Tibial nerve (tissue), 4 donors: ENCODE measurements at regions not wholly inside any gene's neighbourhood (a gene's known extent, or its start where the extent isn't known, plus 50 kb on each side); places are given as distances from the start of the nearest gene placed in this dataset. TPM values are rescaled to one million over a fixed set of nuclear protein-coding genes. Genes with fewer than 3 reads are reported as not detected.

Source experiments
- DNase-seq, 2 donors: peaks; one replicate each; pipeline ENCODE4 v3.0.0-alpha.2; 2019; ENCODE audit warnings: low spot score in 2 of 2
- H3K27ac ChIP-seq, 4 donors: fragments of 200-600 bp; sonication (generic) in 3 of 4; one replicate each; pipeline ENCODE4 v1.5.1; 2017 to 2019; ENCODE audit warnings: mild to moderate bottlenecking in 1 of 4
- H3K27me3 ChIP-seq, 2 donors: fragments of 200-600 bp; sonication (generic) in 1 of 2; one replicate each; pipeline versions ENCODE4 v1.5.1 to v1.6.0; 2017 to 2019
- H3K36me3 ChIP-seq, 3 donors: fragments of 200-600 bp; sonication (generic); one replicate each; pipeline ENCODE4 v1.5.1; 2018 to 2019
- H3K4me1 ChIP-seq, 4 donors: fragments of 200-600 bp; sonication (generic) in 3 of 4; one replicate each; pipeline ENCODE4 v1.5.1; 2017 to 2019
- H3K4me3 ChIP-seq, 4 donors: fragments of 200-600 bp; sonication (generic) in 3 of 4; one replicate each; pipeline ENCODE4 v1.5.1; 2017 to 2019; ENCODE audit warnings: mild to moderate bottlenecking in 1 of 4, moderate library complexity in 1 of 4
- H3K9me3 ChIP-seq, 4 donors: fragments of 200-600 bp; sonication (generic) in 3 of 4; one replicate each; pipeline ENCODE4 v1.5.1; 2017 to 2019
- CTCF ChIP-seq, 5 experiments: fragments of 200-600 bp in 3 of 5; fragments of 450-650 bp in 2 of 5; sonication (generic) in 3 of 5; IDR thresholded peaks; one replicate each; pipeline ENCODE4 v1.5.1; 2016 to 2019; ENCODE audit warnings: antibody characterized with exemption in 5 of 5, mild to moderate bottlenecking in 3 of 5, moderate library complexity in 2 of 5
- EP300 ChIP-seq, 2 donors: sonication (generic); formaldehyde crosslinking; IDR thresholded peaks; one replicate each; pipeline ENCODE4 v1.6.1; 2017; ENCODE audit warnings: antibody characterized with exemption in 2 of 2, mild to moderate bottlenecking in 1 of 2
- POLR2A ChIP-seq, 2 donors: fragments of 450-650 bp; IDR thresholded peaks; one replicate each; pipeline ENCODE4 v1.6.1; 2017; ENCODE audit warnings: antibody characterized with exemption in 2 of 2, mild to moderate bottlenecking in 2 of 2, moderate library complexity in 2 of 2
- WGBS, 2 donors: methylation state at CpG; one replicate each; pipeline ENCODE4 v1.1.5; 2018; 5-methylcytosine and 5-hydroxymethylcytosine counted together
- small RNA-seq: library from RNA; depleted of rRNA; stranded (forward); fragments of <200 nt; gene quantifications from one replicate; pipeline ENCODE3, GENCODE V24; 2016

GRCh38 chr5:51302343-51302742, 80.9 kb upstream of the ISL1 start:
- Histone ChIP-seq H3K4me3 (no peak overlapping the region), H3K4me1 (no peaks in the 10 kb centered on the region), H3K27ac (no peak overlapping the region), H3K9me3 (peaks cover 0 to 14% (median 0%) of the 10 kb centered on the region in 4 donors), H3K27me3 (no peaks in the 10 kb centered on the region), H3K36me3 (no peaks in the 10 kb centered on the region)
- 47 to 52% methylated on average over 2 of the region's 2 CpGs for WGBS, 2 donors
- TF ChIP-seq EP300 (IDR thresholded peaks at IDR 0.05) (no peak), POLR2A (IDR thresholded peaks at IDR 0.05) (no peak), CTCF (IDR thresholded peaks at IDR 0.05) (no peak)
- DNase-seq = no peak

- H3K4me3 ChIP-seq = no peak overlapping the region
- H3K27me3 ChIP-seq = no peaks in the 10 kb centered on the region
- H3K9me3 ChIP-seq = no peaks in the 10 kb centered on the region
- no peaks in the 10 kb centered on the region for H3K4me1 ChIP-seq
- DNase-seq = no peak
- no peak for TF ChIP-seq CTCF (IDR thresholded peaks at IDR 0.05)
- TF ChIP-seq EP300 (IDR thresholded peaks at IDR 0.05) = no peak
- no peak for TF ChIP-seq POLR2A (IDR thresholded peaks at IDR 0.05)
- H3K27ac ChIP-seq = no peak overlapping the region
- WGBS, 2 donors = 26 to 31% methylated on average over 1 of the region's 1 CpG
- no peaks in the 10 kb centered on the region for H3K36me3 ChIP-seq
These were observed 56.4 kb upstream of the ISL1 start for GRCh38 chr5:51326844-51327243.

Small RNA genes lying in the stretch of these regions (small RNA-seq; reads per million reads assigned to genes)
- gene AC022441.3 = not detected
- not detected for gene RNU6-1296P
- not detected for gene RNU6-480P
